ENCODE measurements at regions not wholly inside any gene's neighbourhood (a gene's known extent, or its start where the extent isn't known, plus 50 kb on each side); places are given as distances from the start of the nearest gene placed in this dataset.

DNA sequence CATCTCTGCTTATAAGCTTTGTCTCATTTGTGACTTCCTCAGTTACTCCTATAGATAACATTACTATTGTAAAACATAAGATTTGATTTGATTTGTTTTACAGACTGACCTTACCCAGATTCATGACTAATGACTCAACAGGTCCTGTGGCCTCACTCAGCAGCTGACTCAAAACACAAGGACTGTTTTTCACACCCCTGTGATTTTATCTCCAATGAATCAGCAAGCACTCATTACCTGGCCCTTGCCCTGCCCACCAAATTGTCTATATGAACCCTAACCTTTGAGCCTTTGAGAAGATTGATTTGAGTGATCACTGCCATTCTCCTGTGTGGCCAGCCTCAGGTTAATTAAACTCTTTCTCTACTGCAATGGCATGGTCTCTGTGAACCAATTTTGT lies 1064.6 kb upstream of the LRRTM3 start:
- DNase-seq, result no peak
